ENCODE measurements at regions not wholly inside any gene's neighbourhood (a gene's known extent, or its start where the extent isn't known, plus 50 kb on each side); places are given as distances from the start of the nearest gene placed in this dataset.
"Not testable (repeated sequence)": the region's sequence is repeated elsewhere in the genome, so short reads cannot be mapped to it uniquely, and the experiment has no call there.

GRCh38 chr12:124673801-124674617 lies 106.6 kb upstream of the NCOR2 start:
- TF ChIP-seq CTCF (IDR thresholded peaks at IDR 0.05; ENCODE audit: borderline replicate concordance, control extremely low read depth, extremely low read depth, insufficient read depth, missing control alignments), result no peak
- DNase-seq (ENCODE audit: low spot score), result no peak
- in situ Hi-C loops (cut with MboI; ENCODE audit: low sequenced_read_pairs, unreplicated experiment), result no loop called here

- DNase-seq (ENCODE audit: low spot score); in situ Hi-C loops (cut with MboI; ENCODE audit: low sequenced_read_pairs, unreplicated experiment): not testable (repeated sequence)
These were observed 101.9 kb upstream of the NCOR2 start for GRCh38 chr12:124669271-124669721.

GRCh38 chr12:124668602-124669001 lies 101.2 kb upstream of the NCOR2 start:
- DNase-seq (ENCODE audit: low spot score), result no peak
- in situ Hi-C loops (cut with MboI; ENCODE audit: low sequenced_read_pairs, unreplicated experiment), result no loop called here
- TF ChIP-seq CTCF (IDR thresholded peaks at IDR 0.05; ENCODE audit: borderline replicate concordance, control extremely low read depth, extremely low read depth, insufficient read depth, missing control alignments), result no peak

GRCh38 chr12:124667506-124668326 lies 100.3 kb upstream of the NCOR2 start:
- no peak for DNase-seq (ENCODE audit: low spot score)
- no peak for TF ChIP-seq CTCF (IDR thresholded peaks at IDR 0.05; ENCODE audit: borderline replicate concordance, control extremely low read depth, extremely low read depth, insufficient read depth, missing control alignments)
- in situ Hi-C loops (cut with MboI; ENCODE audit: low sequenced_read_pairs, unreplicated experiment), result no loop called here

GRCh38 chr12:124666722-124667259 lies 99.4 kb upstream of the NCOR2 start:
- in situ Hi-C loops (cut with MboI; ENCODE audit: low sequenced_read_pairs, unreplicated experiment), result no loop called here
- TF ChIP-seq CTCF (IDR thresholded peaks at IDR 0.05; ENCODE audit: borderline replicate concordance, control extremely low read depth, extremely low read depth, insufficient read depth, missing control alignments), result no peak
- no peak for DNase-seq (ENCODE audit: low spot score)

GRCh38 chr12:124665511-124665910 lies 98.1 kb upstream of the NCOR2 start:
- no peak for TF ChIP-seq CTCF (IDR thresholded peaks at IDR 0.05; ENCODE audit: borderline replicate concordance, control extremely low read depth, extremely low read depth, insufficient read depth, missing control alignments)
- DNase-seq (ENCODE audit: low spot score), result no peak
- in situ Hi-C loops (cut with MboI; ENCODE audit: low sequenced_read_pairs, unreplicated experiment), result no loop called here
